GM12878 (cell line): ENCODE measurements at regions not wholly inside any gene's neighbourhood (a gene's known extent, or its start where the extent isn't known, plus 50 kb on each side); places are given as distances from the start of the nearest gene placed in this dataset.

Source experiments
- ATAC-seq: fragments of 200-7000 bp; cut with Tn5 transposase; 3 replicates; pipeline ENCODE4 v1.9.1; 2020; ENCODE audit warnings: mild to moderate bottlenecking, moderate library complexity
- BruUV-seq: library from RNA; stranded (reverse); fragments of 400-500 nt; replicated peaks from 2 replicates; lab custom pipeline; 2021; lab: Mats Ljungman, UMichigan
- CTCF ChIA-PET: fragments of 300-600 bp; sonication (Branson Sonifier 250); formaldehyde crosslinking; extraction: SDS; loops from one replicate; lab custom pipeline; 2021; ENCODE audit warnings: inconsistent platforms; lab: Yijun Ruan, JAX
- POLR2A ChIA-PET: fragments of 350-600 bp; formaldehyde crosslinking; extraction: SDS; loops from one replicate; lab custom pipeline; 2021; ENCODE audit warnings: inconsistent platforms; lab: Charles Lee
- RAD21 ChIA-PET: fragments of 300-600 bp; sonication (Branson Sonifier 250); formaldehyde crosslinking; loops from one replicate; lab custom pipeline; 2023; ENCODE audit warnings: antibody characterized with exemption; ENCODE audit not compliant: unreplicated experiment; lab: Charles Lee
- SMC1A ChIA-PET: fragments of 300-600 bp; sonication (Branson Sonifier 250); formaldehyde crosslinking; loops from one replicate; lab custom pipeline; 2023; ENCODE audit not compliant: unreplicated experiment, uncharacterized antibody; lab: Charles Lee
- DNase-seq: peaks from one replicate; pipeline ENCODE4 v3.0.0-alpha.2; 2011; ENCODE audit warnings: low read depth, low spot score
- FAIRE-seq: peaks from 3 replicates; lab custom pipeline; 2011; peaks lifted over from hg19 to GRCh38; lab: Jason Lieb, UNC
- H2AFZ ChIP-seq: 2 replicates; pipeline ENCODE4 v1.6.0; 2011; ENCODE audit warnings: low read depth, low read length, control low read depth; ENCODE audit not compliant: control insufficient read depth
- H3K27ac ChIP-seq: 2 replicates; pipeline ENCODE4 v1.5.1; 2011; ENCODE audit warnings: control low read depth; ENCODE audit not compliant: control insufficient read depth, insufficient read depth
- H3K27me3 ChIP-seq, 2 experiments: replicated peaks in 1 of 2; 2 replicates each; pipeline versions ENCODE4 v1.6.0 to v1.6.1; 2011; ENCODE audit warnings: low read length in 1 of 2; ENCODE audit not compliant: control insufficient read depth in 2 of 2, insufficient read depth in 2 of 2
- H3K36me3 ChIP-seq, 2 experiments: 2 replicates each; pipeline ENCODE4 v1.5.1; 2011; ENCODE audit warnings: low read length in 1 of 2; ENCODE audit not compliant: control insufficient read depth in 2 of 2, insufficient read depth in 2 of 2
- H3K4me1 ChIP-seq: 2 replicates; pipeline ENCODE4 v1.6.1; 2011; ENCODE audit warnings: mild to moderate bottlenecking, low read length, moderate library complexity, mixed read lengths; ENCODE audit not compliant: control insufficient read depth, insufficient read depth
- H3K4me2 ChIP-seq: 2 replicates; pipeline ENCODE4 v1.6.0; 2011; ENCODE audit warnings: control low read depth; ENCODE audit not compliant: control insufficient read depth, insufficient read depth
- H3K4me3 ChIP-seq: fragments of 200-600 bp; sonication (generic); 2 replicates; pipeline ENCODE4 v1.5.1; 2016
- H3K79me2 ChIP-seq: 2 replicates; pipeline ENCODE4 v1.6.0; 2011; ENCODE audit warnings: low read length; ENCODE audit not compliant: control insufficient read depth, insufficient read depth
- H3K9ac ChIP-seq: 2 replicates; pipeline ENCODE4 v1.8.0; 2011; ENCODE audit warnings: low read length, control low read depth, mixed read lengths; ENCODE audit not compliant: control insufficient read depth, insufficient read depth
- H3K9me3 ChIP-seq: replicated peaks from 3 replicates; pipeline ENCODE4 v1.5.1; 2011; ENCODE audit warnings: mild to moderate bottlenecking, low read length; ENCODE audit not compliant: control insufficient read depth, insufficient read depth
- H4K20me1 ChIP-seq: 2 replicates; pipeline ENCODE4 v1.6.0; 2011; ENCODE audit not compliant: control insufficient read depth, insufficient read depth
- ASH2L ChIP-seq: fragments of 300-600, 200-600 bp; sonication (generic); IDR thresholded peaks from 2 replicates; pipeline ENCODE4 v1.6.1; 2017; ENCODE audit warnings: low read depth, mild to moderate bottlenecking, borderline replicate concordance
- BRCA1 ChIP-seq: IDR thresholded peaks from 2 replicates; pipeline ENCODE4 v1.6.1; 2011; ENCODE audit warnings: low read depth, low read length, improper control_type of control experiment
- CEBPB ChIP-seq, 2 experiments: fragments of 150-350 bp in 1 of 2; IDR thresholded peaks; 2 replicates each; pipeline ENCODE4 v1.6.1; 2012 to 2014; ENCODE audit warnings: low read depth in 2 of 2, low read length in 2 of 2, borderline replicate concordance in 1 of 2, inconsistent platforms in 1 of 2
- ZNF217 ChIP-seq: fragments of 450-650 bp; IDR thresholded peaks from 2 replicates; pipeline ENCODE4 v1.6.1; 2017; ENCODE audit warnings: antibody characterized with exemption, mild to moderate bottlenecking
- WGBS: methylation state at CpG from one replicate; pipeline ENCODE4 v1.1.6; 2016; ENCODE audit warnings: low lambda C conversion rate; ENCODE audit not compliant: insufficient replicate concordance, insufficient coverage; ENCODE audit errors: missing lambda C conversion rate; 5-methylcytosine and 5-hydroxymethylcytosine counted together
- in situ Hi-C: fragments of 300-500 bp; cut with MboI; formaldehyde crosslinking; loops from 9 replicates; pipeline ENCODE4 v1.14.3; 2018; ENCODE audit warnings: mixed read lengths
- intact Hi-C: fragments of 100-400 bp; cut with micrococcal nuclease; formaldehyde crosslinking; loops from one replicate; pipeline ENCODE4 v1.14.2; 2022; ENCODE audit not compliant: unreplicated experiment
- TF ChIP-seq, protein P1 (sequence below): fragments of 450-650 bp; IDR thresholded peaks from 2 replicates; pipeline ENCODE4 v1.6.1; 2017; ENCODE audit warnings: mild to moderate bottlenecking, low read depth, inconsistent platforms; ENCODE audit not compliant: poor library complexity, severe bottlenecking
- TF ChIP-seq, protein P2 (sequence below): fragments of 450-650 bp; IDR thresholded peaks from 2 replicates; pipeline ENCODE4 v1.6.1; 2016; ENCODE audit warnings: mild to moderate bottlenecking

DNA sequence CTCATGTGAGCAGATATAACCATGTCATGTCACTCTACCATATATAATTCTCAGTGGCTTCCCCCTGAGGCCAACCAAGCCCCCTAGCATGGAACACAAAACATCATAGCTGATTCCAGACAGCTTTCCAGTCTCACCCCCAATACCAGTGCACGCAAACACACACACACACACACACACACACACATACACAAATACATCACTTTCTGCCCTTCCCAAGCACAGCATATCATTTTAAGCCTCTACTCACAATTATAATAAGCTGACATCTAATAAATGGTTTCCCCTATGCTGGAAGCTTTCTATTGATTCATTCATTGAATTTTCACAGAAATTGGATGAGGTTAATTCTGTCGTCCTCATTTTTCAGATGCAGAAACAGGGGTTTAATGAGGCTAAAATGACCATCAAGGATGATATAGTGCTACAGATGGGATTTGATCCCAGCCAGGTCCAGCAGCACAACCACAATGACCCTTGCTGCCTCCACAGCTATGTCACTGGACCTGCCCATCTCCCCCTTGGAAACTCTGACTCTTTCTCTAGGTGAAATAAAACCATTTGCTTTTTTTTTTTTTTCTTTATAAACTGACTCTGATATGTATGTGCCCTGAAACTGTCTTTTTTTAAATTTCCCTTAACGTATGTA is 131.1 kb downstream of the TMEM114 start:
- no peak overlapping the region for H3K9ac ChIP-seq
- H3K36me3 ChIP-seq: no peaks in the 10 kb centered on the region
- intact Hi-C loops (no loop called here), in situ Hi-C loops (loop anchor here (10.0 kb wide), 1 partner anchor 64 kb away; no protein-coding TSS in a partner anchor)
- TF ChIP-seq, protein P1, sequence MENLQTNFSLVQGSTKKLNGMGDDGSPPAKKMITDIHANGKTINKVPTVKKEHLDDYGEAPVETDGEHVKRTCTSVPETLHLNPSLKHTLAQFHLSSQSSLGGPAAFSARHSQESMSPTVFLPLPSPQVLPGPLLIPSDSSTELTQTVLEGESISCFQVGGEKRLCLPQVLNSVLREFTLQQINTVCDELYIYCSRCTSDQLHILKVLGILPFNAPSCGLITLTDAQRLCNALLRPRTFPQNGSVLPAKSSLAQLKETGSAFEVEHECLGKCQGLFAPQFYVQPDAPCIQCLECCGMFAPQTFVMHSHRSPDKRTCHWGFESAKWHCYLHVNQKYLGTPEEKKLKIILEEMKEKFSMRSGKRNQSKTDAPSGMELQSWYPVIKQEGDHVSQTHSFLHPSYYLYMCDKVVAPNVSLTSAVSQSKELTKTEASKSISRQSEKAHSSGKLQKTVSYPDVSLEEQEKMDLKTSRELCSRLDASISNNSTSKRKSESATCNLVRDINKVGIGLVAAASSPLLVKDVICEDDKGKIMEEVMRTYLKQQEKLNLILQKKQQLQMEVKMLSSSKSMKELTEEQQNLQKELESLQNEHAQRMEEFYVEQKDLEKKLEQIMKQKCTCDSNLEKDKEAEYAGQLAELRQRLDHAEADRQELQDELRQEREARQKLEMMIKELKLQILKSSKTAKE: no peak
- TF ChIP-seq ASH2L (no peak), BRCA1 (no peak), CEBPB (IDR thresholded peaks at IDR 0.05; ENCODE audit: borderline replicate concordance in 1 of 2, low read depth in 2 of 2, low read length in 2 of 2) (no peak), ZNF217 (no peak)
- TF ChIP-seq, protein P2, sequence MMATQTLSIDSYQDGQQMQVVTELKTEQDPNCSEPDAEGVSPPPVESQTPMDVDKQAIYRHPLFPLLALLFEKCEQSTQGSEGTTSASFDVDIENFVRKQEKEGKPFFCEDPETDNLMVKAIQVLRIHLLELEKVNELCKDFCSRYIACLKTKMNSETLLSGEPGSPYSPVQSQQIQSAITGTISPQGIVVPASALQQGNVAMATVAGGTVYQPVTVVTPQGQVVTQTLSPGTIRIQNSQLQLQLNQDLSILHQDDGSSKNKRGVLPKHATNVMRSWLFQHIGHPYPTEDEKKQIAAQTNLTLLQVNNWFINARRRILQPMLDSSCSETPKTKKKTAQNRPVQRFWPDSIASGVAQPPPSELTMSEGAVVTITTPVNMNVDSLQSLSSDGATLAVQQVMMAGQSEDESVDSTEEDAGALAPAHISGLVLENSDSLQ: no peak
- CTCF ChIA-PET: no interaction called here
- H3K4me3 ChIP-seq: no peak overlapping the region
- RAD21 ChIA-PET: no interaction called here
- H3K4me2 ChIP-seq: no peak overlapping the region
- H3K79me2 ChIP-seq: no peaks in the 10 kb centered on the region
- H3K27ac ChIP-seq: no peak overlapping the region
- no TSS peak for BruUV-seq
- WGBS: 5% methylated on average over 3 of the region's 3 CpGs
- H3K4me1 ChIP-seq: no peaks in the 10 kb centered on the region
- FAIRE-seq (no peak), ATAC-seq (no peak), DNase-seq (no peak)
- POLR2A ChIA-PET: no interaction called here
- no peaks in the 10 kb centered on the region; a peak in 1 of 4 replicates for H3K27me3 ChIP-seq
- SMC1A ChIA-PET: no interaction called here
- no peaks in the 10 kb centered on the region for H4K20me1 ChIP-seq
- H2AFZ ChIP-seq: no peak overlapping the region
- H3K9me3 ChIP-seq: no peaks in the 10 kb centered on the region
